Right ventricle myocardium superior (tissue), 1 donor: ENCODE measurements at regions not wholly inside any gene's neighbourhood (a gene's known extent, or its start where the extent isn't known, plus 50 kb on each side); places are given as distances from the start of the nearest gene placed in this dataset.
"Not testable (repeated sequence)": the region's sequence is repeated elsewhere in the genome, so short reads cannot be mapped to it uniquely, and the experiment has no call there.

Experiments used
- ATAC-seq: fragments of 200-7000 bp; cut with Tn5 transposase; one replicate; pipeline ENCODE4 v1.9.1; 2020; ENCODE audit warnings: mild to moderate bottlenecking; ENCODE audit not compliant: poor library complexity
- DNase-seq: peaks from one replicate; pipeline ENCODE4 v3.0.0-alpha.2; 2020
- intact Hi-C: fragments of 100-400 bp; cut with DNase I; formaldehyde crosslinking; loops from one replicate; pipeline ENCODE4 v1.11.2; 2022
- donor health status: DM: no; HTN: yes; CAD: no; lungs with severe emphysema.

DNA sequence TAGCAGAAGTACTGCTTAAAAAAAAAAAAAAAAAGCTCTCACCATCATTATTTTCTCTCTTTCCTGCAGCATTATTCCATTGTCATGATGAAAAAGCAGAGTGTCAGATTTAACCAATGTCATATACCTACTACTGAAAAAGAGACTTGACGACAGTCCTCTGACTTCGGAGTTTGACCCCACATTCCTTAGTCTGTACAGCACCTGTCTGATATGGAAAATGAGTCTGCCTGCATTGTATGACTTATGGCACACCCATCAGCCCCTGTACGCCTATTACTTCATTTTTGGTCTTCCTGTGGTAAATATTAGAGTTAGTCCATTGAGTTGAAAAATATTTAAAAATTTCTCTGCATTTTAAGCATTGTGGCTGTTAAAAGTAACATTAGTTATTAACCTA, 54.5 kb upstream of the NOX4 start:
- intact Hi-C loops: no loop called here
- DNase-seq (no peak), ATAC-seq (no peak)

DNA sequence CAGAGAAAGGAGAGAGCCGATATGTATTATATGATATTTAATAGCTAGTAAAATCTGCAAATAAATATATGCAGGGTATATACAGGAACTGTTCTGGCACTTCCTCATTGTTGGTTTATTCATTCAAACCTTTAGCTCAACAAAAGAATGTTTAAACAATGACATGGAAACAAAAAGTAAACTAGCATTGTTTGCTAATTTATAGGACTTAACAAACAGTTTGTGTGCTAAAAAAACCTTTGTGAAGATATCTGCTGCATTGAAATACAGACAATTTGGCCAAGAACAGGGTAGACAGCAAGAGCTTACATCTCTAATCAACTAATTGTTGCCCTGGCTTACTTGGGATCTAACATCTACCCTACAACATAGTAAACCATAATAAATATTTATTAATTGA, 64.6 kb upstream of the NOX4 start:
- intact Hi-C loops, DNase-seq: not testable (repeated sequence)

DNA sequence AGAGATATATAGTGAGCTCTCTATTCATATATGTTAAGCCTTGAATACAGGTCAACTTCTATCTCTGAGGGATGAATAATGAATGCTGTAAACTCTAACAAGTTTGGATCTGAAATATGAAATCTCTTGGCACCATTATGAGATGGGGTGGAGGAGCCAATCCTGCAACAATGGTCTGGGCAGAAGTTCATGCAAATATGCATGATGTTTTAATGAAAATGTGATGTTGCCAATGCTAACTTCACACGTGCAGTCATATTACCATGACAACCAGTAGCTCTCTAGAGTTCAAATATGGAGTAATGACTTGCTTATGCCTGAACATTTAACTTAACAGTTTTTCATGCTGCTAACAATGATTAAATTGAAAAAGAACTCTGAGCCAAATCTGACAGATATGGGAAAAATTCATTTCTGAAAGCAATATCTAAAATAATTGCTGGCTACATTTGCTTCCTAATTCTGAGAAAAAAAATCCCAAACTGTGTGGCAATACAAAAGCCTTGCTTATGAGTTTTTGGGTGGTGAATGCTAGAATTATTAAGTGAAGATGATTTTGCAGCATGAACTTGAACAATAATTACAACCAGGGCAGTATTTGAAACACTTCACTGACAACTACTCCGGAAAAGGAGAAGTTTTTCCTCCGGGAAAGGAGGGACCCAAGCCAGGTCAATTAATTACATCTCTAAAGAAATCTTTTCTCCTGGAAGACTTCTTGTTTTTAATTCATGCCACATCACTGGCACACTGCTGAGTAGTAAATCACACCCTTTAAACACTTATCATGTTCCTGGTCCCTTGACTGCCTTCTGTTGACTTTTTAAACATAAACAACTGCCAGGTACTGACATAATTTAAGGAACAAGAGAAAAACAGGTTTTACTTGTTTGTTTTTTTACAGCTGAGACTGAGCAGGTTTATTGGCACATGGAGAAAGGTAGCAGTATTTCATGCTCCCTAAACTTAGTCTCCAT, 65.8 kb upstream of the NOX4 start:
- DNase-seq, intact Hi-C loops: not testable (repeated sequence)

More for the DNA sequence above, 64.6 kb upstream of the NOX4 start:
- not testable (repeated sequence) for ATAC-seq

DNA sequence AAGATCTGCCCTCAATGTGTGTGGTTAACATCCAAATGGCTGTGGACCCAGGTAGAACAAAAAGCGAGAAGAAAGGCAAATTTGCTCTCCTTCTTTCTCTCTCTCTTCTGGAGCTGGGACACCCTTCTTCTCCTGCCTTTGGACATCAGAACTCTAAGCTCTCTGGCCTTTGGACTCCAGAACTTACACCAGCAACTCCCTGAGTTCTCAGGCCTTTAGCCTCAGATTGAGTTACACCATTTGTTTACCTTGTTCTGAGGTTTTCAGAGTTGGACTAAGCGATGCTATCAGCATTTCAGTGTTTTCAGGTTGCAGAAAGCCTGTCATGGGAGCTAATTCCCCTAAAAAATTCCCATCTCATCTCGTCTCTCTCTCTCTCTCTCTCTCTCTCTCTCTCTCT, 69.4 kb upstream of the NOX4 start:
- DNase-seq, intact Hi-C loops, ATAC-seq: not testable (repeated sequence)

More for the DNA sequence above, 65.8 kb upstream of the NOX4 start:
- not testable (repeated sequence) for ATAC-seq

DNA sequence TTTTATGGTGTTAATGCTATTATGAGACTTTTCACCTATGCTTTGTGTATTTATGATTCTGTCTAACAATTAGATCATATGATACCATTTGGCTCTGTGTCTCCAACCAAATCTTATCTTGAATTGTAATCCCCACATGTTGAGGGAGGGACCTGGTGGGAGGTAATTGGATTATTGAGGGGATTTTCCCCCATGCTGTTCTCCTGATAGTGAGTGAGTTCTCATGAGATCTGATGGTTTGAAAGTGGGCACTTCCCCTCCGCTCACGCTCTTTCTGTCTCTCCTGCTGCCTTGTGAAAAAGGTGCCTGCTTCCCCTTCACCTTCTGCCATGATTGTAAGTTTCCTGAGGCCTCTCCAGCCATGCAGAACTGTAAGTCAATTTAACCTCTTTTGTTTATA, 71.6 kb upstream of the NOX4 start:
- ATAC-seq, DNase-seq, intact Hi-C loops: not testable (repeated sequence)

DNA sequence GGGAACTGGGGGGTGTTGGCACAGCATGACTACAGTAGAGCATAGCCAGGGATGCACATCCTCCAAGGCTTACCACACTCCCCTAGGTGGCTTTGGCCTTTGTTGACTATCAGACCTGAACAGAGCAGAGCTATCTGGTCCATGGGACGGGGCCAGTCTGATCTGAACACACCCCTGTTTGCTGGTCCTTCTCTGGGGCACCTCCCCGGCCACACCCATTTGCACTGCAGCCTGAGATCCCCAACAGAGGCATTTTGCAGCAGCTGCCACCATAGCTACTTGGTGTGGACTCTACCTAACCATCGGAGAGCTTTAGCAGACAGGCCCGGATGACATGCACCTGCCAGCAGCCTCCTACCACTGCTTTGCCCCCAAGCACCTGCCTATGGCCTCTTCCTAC, 75.8 kb upstream of the NOX4 start:
- no peak for DNase-seq
- intact Hi-C loops: no loop called here
- ATAC-seq: no peak

DNA sequence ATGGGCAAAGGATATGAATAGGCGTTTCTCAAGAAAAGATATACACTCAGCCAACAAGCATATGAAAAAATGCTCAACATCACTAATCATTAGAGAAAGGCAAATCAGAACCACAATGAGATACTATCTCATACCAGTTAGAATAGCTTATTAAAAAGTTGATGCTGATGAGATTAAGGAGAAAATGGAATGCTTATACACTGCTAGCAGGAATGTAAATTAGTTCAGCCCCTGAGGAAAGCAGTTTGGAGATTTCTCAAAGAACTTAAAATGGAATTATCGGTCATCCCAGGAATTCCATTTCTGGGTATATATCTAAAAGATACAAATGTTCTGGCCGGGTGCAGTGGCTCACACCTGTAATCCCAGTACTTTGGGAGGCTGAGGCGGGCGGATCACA, 78.2 kb upstream of the NOX4 start:
- ATAC-seq, DNase-seq, intact Hi-C loops: not testable (repeated sequence)

DNA sequence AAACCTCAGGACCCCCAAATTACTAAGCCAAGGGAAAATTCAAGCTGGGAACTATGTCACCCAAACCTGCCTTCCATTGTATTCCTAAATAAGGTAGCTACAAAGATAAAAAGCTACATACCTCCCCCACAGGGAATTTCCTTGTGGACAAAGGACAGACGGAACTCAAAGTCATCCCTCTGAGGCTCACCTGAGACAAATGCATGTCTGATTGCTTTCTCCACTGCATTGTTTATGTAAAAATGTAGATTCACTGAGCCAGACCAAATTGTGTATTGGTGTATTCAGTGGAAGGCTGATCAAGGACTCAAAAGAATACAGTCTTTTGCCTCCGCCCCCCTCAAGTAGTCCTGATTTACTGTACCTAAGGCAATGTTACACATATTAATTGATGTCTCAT, 80.5 kb upstream of the NOX4 start:
- ATAC-seq, DNase-seq, intact Hi-C loops: not testable (repeated sequence)

DNA sequence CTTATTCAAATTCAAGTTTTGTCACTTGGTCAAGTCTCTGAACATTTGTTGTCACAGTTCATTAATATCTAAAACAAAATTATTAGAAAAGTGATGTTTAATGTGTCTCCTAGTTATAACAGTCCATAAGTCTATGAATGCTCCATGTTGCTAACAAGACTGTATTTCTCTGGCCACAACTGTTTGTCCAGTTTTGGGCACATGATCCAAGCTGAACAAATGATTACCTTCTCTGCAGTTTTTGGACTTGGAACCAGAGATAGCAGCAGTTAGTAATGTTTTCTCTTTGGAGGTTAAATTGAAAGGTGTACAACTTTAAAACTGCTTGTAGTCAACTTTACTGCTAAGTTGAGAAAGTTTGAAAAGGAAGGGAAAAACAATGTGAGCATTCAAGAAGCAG, 84.7 kb upstream of the NOX4 start:
- ATAC-seq, DNase-seq, intact Hi-C loops: not testable (repeated sequence)

DNA sequence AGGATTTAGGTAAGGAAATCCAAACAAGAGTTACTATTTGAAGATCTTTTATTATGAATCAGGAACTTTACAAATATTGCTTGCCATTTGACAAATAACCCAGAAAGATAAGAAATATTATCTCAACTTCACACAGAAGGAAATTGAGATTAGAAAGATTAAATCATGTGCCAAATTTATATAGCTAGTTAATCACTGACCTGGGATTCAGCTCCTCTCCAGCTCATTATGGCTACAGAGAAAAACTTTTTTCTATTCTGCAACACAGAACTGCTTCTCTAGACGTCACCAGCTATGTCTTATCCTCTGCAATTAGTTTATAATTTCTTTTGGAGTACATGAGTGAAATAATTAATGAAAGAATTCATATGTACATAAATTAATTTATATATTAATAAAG, 86.3 kb upstream of the NOX4 start:
- ATAC-seq, intact Hi-C loops: not testable (repeated sequence)

DNA sequence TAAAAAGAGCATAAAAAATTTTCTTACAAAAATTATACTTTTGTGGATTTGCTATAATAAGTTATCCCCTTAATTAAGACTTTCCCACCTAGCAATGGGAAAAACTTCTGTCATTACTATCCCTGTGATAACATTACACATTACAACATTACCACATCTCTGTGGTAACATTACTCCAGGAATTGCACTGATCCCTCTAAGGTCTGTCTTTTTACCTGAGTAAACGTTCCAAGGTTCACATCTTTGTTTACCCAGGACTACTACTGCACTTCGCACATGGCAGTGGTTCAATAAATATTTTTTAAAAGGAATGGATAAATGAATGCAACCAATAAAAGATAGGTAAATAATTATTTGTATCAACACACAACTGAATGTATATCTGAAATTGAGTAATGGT, 92.4 kb upstream of the NOX4 start:
- intact Hi-C loops: no loop called here
- no peak for ATAC-seq

More for the DNA sequence above, 86.3 kb upstream of the NOX4 start:
- not testable (repeated sequence) for DNase-seq

DNA sequence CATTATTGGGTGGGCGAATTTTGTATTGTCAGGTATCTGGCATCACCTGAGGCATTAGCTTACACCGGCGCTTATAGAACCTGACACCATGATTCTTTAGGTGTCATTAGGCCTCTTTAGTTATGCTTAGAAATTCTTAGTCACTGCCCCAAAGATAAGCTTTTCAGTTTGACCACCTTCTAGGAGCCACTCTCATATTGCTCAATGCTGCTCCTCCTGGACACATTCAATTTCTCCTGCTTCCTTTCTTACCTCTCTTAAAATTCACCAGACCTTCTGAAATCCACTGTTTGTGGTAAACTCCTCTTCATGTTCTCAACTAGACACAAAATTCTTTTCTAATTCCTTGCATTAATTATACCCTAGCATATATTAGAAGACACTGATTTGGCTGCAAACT, 93.9 kb upstream of the NOX4 start:
- DNase-seq, intact Hi-C loops, ATAC-seq: not testable (repeated sequence)

More for the DNA sequence above, 92.4 kb upstream of the NOX4 start:
- DNase-seq: no peak

DNA sequence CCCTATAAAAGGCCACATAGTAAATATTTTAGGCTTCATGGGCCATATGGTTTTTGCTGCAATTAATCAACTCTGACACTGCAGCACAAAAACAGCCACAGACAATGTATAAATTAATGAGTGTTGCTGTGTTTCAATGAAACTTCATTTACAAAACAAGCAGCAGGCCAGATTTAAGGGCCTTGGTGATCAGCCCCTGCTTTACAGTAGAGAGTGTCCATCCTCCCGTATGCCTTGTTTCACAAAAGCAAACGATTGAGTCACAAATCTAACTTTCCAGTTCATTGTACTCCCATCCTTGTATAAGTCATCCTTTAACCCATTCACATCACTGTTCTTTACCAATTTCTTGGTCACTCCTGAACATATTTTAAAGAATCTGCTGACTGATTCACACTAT, 94.3 kb upstream of the NOX4 start:
- intact Hi-C loops, DNase-seq, ATAC-seq: not testable (repeated sequence)

DNA sequence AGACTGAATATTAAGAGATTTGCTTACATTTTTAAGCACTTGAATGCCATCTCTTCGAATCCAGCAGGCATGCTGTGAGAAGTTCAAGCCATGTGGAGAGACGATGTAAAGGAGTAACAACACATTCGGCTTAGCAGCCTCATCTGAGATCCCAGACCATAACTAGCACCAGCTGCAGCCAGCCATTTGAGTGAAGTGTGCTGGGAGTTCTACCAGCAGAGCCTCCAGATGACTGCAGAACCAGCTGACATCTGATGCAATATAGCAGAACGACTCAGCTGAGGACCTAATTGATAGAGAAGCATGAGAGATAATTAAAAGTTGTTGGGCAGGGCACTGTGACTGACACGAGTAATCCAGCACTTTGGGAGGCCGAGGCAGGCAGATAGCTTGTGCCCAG, 98.2 kb upstream of the NOX4 start:
- intact Hi-C loops: not testable (repeated sequence)

DNA sequence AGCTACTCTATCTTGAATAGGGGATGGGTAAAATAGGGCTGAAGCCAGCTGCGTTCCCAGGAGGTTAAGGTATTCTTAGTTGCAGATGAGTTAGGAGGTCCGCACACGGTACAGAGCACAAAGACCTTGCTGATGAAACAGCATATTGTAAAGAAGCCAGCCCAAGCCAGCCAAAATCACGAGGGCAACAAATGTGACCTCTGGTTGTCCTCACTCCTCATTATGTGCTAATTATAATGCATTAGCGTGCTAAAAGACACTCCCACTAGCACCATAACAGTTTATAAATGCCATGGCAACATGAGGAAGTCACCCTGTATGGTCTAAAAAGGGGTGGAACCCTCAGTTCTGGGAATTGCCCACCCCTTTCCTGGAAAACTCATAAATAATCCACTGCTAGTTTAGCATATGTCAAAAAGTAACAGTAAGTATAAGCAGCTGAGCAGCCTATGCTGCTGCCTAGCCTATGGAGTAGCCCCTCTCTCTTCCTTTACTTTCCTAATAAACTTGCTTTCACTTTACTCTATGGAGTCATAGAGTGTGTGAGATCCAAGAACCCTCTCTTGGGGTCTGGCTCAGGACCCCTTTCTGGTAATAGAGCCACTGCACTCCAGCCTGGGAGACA, 98.9 kb upstream of the NOX4 start:
- intact Hi-C loops, DNase-seq, ATAC-seq: not testable (repeated sequence)

More for the DNA sequence above, 98.2 kb upstream of the NOX4 start:
- ATAC-seq, DNase-seq: not testable (repeated sequence)

DNA sequence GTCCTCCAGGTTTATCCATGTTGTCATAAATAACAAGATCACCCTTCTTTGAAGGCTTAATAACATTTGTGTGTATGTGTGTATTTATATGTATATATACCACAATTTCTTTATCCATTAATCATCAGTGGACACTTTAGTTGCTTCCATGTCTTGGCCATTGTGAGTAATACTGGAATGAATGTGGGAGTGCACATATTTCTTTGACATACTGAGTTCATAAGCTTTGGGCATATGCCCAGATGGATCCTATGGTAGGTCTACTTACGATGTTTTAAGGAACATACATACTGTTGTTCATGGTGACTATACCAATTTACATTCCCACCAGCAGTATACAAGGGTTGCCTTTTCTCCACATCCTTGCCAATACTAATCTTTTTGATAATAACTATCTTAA, 108.8 kb upstream of the TRIM77 start:
- DNase-seq, intact Hi-C loops, ATAC-seq: not testable (repeated sequence)

DNA sequence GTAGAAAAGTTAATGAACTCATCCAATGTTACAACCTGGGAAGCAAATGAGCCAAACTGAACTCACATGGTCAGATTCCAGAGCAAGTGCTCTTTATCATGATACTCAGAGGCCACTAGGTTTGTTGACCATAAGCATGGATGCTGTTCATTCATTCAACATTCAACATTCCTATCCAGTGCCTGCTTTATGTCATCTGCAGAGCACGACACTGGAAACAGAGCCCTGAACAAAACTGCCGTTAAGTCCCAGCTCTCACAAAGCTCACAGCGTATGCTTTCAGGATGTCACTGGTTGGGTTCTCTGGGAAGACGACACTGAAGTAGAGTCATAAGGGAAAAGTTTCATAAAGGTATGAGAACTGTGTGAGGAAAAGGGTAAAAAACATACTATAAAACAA, 105.8 kb upstream of the TRIM77 start:
- no peak for ATAC-seq
- intact Hi-C loops: no loop called here
- DNase-seq: no peak

DNA sequence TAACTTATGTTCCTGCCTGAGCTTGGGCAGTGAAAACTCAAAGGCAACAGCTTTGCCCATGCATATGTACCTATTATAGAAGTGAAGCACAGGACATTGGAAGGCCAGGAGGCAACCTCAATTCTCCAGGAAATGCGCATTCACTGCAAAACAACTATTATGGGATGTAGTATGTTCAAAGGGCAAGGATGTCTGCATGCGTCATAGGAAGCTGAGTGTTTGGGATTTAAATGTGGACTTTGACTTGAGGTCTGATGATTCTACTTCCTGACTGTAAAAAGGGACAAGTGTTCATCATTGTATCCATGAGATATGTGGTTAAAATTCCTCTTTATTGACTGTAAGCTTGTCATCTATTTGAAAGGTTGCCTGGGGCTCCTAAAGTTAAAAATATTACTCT, 103.3 kb upstream of the TRIM77 start:
- intact Hi-C loops, ATAC-seq: not testable (repeated sequence)

DNA sequence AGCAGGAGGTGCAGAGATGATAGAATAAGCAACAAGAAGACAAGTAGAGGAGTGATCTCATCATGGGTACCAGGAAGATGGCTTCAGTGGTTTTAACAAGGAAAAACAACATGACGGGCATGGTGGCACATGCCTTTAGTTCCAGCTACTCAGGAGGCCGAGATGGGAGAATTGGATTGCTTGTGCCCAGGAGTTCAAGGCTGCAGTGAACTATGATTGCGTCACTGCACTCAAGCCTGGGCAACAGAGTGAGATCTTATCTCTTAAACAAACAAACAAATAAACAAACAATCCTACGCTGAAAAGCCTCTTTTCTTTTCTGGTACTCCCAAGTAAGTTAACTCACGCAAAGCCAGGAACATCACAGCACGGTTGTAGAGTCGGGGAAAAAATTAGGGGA, 102.6 kb upstream of the TRIM77 start:
- intact Hi-C loops, DNase-seq, ATAC-seq: not testable (repeated sequence)

More for the DNA sequence above, 103.3 kb upstream of the TRIM77 start:
- not testable (repeated sequence) for DNase-seq
